Fibroblast of pulmonary artery (primary cell): ENCODE measurements at regions not wholly inside any gene's neighbourhood (a gene's known extent, or its start where the extent isn't known, plus 50 kb on each side); places are given as distances from the start of the nearest gene placed in this dataset.

ENCODE experiments used
- DNase-seq: peaks from one replicate; pipeline ENCODE4 v3.0.0-alpha.2; 2010; ENCODE audit warnings: low read depth
- H3K4me3 ChIP-seq: replicated peaks from 2 replicates; pipeline ENCODE4 v1.5.1; 2011; ENCODE audit warnings: low read depth, mild to moderate bottlenecking, control low read depth, low read length, moderate library complexity
- CTCF ChIP-seq: IDR thresholded peaks from 2 replicates; pipeline ENCODE4 v1.5.1; 2011; ENCODE audit warnings: mild to moderate bottlenecking, control low read depth, low read length, inconsistent platforms; ENCODE audit errors: missing control alignments

DNA sequence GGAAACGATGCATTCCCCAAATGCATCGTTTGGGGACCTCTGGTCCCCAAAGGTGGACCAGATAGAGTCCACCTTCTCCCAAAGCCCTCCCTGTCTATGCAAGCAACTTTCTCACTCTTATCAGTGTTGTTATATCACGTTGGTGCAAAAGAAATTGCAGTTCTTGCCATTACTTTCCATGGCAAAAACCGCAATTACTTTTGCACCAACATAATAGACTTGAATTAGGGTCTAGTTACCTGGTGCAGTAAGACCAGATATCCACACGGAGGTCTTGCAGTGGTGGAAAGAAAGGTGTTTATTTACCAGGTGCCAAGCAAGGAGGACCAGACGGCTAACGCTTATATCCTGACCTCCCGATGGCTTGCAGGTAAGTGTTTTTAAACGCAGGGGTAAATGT, 129.0 kb downstream of the MIAT start:
- no peak for TF ChIP-seq CTCF
- no peak for DNase-seq
- H3K4me3 ChIP-seq, result no peak overlapping the region

- no peak for DNase-seq
- no peak overlapping the region for H3K4me3 ChIP-seq
- TF ChIP-seq CTCF, result no peak
These were observed 132.6 kb downstream of the MIAT start for GRCh38 chr22:26789951-26790350.

DNA sequence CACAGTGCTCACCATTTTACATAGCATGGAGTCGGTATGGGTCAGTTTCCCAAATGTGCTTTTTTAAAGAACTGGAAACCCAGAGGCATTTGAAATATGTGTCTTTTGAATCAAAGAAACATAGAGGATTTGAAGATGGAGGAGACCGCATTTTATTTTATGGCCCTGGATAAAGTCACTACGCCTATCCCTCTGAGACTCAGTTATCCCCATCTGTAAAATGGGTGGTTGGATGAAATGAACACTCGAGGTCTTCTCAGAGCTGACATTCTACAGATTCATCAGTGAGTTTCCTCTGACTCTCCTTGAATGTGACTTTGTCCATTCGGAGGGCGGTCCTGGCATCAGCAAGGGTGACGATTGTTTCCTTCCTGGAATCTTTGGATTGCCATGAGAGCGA, 135.1 kb downstream of the MIAT start:
- DNase-seq, result no peak
- no peak overlapping the region for H3K4me3 ChIP-seq
- TF ChIP-seq CTCF, result no peak

GRCh38 chr22:26796785-26797184, 139.4 kb downstream of the MIAT start:
- DNase-seq, result no peak
- H3K4me3 ChIP-seq, result no peak overlapping the region
- no peak for TF ChIP-seq CTCF

DNA sequence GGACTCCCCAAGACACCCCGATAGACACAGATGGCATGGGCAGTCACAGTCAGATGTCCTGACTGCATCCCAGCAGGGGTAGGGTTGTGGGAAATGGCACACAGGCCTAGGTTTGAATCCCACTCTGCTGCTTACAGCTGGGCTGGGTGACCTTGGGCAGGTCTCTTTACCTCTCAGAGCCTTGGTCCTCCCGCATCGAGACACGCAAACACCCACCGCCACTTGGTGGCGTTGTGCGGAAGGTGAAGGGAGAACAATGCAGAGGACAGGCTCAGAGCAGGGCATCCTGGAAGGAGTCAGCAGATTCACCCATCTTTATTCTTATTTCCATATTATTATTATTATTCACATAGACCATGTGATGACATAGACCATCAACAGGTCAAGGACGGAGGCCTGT, 140.5 kb downstream of the MIAT start:
- TF ChIP-seq CTCF, result no peak
- H3K4me3 ChIP-seq, result no peak overlapping the region
- DNase-seq, result no peak

DNA sequence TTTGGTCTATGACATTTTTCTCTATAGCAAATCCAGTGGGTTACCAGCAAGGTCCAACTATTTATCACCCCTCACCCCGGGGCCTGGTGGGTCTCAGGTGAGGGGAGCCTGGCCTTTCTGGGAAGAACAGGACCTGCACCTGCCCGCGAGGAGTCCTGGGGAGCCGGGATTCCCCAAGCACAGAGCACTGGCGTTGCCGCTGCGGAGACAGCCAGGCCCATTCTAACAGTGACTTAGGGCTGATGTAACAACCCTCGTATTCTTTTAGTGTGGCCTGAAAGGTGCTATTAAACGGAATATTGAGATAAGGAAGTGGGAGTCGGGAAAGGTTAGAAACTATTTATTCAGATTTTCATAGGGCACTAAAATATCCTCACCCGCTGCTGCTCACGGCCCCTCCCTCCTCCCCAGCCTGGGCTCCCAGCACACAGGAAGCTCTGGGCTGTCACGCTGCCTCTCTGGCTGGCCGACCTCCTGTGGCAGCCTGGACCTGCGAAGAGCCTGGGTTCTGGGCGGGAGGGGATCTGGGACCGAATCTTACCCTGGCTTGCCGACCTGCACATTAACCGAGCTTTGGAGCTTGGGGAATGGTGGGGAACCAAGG, 141.2 kb downstream of the MIAT start:
- H3K4me3 ChIP-seq, result no peak overlapping the region
- no peak for DNase-seq
- no peak for TF ChIP-seq CTCF

GRCh38 chr22:26800858-26801257, 143.5 kb downstream of the MIAT start:
- no peak for DNase-seq
- TF ChIP-seq CTCF, result no peak
- no peak overlapping the region for H3K4me3 ChIP-seq
